IPS-18a (cell line): ENCODE measurements at regions not wholly inside any gene's neighbourhood (a gene's known extent, or its start where the extent isn't known, plus 50 kb on each side); places are given as distances from the start of the nearest gene placed in this dataset.

Source experiments
- H3K27ac ChIP-seq: one replicate; pipeline ENCODE4 v1.5.1; 2013; ENCODE audit warnings: low read length
- H3K27me3 ChIP-seq: one replicate; pipeline ENCODE4 v1.6.1; 2013; ENCODE audit warnings: mild to moderate bottlenecking, low read length; ENCODE audit not compliant: control insufficient read depth, insufficient read depth
- H3K36me3 ChIP-seq: one replicate; pipeline ENCODE4 v1.6.1; 2013; ENCODE audit warnings: low read depth, low read length; ENCODE audit not compliant: control insufficient read depth
- H3K4me1 ChIP-seq: one replicate; pipeline ENCODE4 v1.6.1; 2013; ENCODE audit warnings: low read depth, low read length; ENCODE audit not compliant: control insufficient read depth
- H3K4me3 ChIP-seq: one replicate; pipeline ENCODE4 v1.5.1; 2013; ENCODE audit warnings: low read length
- H3K9ac ChIP-seq: one replicate; pipeline ENCODE4 v1.6.1; 2013; ENCODE audit warnings: mild to moderate bottlenecking, low read length, moderate library complexity
- H3K9me3 ChIP-seq: one replicate; pipeline ENCODE4 v1.6.1; 2013; ENCODE audit warnings: low read depth, low read length; ENCODE audit not compliant: control insufficient read depth

DNA sequence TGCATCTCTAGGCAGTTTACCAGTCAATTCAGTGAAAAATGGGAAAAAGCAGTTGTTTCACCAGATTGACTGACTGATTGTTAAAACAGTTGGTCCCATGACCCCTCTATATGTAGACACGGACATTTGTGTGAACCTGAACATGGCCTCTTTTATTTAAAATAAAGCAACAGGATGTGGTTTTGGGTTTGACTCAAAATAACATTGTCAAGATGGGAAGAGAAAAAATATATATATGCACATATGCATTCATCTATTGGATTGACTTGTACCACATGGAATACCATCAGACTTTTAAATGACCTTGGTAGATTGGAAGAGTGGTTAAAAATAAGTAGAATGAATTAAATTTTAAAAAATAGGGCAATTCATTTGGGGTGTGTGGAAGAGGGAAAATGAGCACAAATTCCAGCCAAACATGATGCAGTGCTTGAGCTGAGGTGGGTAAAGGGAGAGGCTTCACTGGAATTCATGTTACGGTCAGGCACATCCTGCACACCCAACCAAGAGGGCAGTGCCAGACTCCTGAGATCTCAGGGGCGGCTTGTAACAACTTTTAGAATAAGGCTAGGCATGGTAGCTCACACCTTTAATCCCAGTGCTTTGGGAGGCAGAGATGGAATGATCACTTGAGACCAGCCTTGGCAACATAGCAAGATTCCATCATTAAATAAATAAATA lies 560.7 kb upstream of the TENM3 start:
- Histone ChIP-seq H3K4me3 (no peak overlapping the region), H3K9ac (no peak overlapping the region), H3K27me3 (no peaks in the 10 kb centered on the region), H3K9me3 (no peaks in the 10 kb centered on the region), H3K27ac (no peak overlapping the region), H3K36me3 (no peaks in the 10 kb centered on the region), H3K4me1 (peaks cover 4% of the 10 kb centered on the region)

DNA sequence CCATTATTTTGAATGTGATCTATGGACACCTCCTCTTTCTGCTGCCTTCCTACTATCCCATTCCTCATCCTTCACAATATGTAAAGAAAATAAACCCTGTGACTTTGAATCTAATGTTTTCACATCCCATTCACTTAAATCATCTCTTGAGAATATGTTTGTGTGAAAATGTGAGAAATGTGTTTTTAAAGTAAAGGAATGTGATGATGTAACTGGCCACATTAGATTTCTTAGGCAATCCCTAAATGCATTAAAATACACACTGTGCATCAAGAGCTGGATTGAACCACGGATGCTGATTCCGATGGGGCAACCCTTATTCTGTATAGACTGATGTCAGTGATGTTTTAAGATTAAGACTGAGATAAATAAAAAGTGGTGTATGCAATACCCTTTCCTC lies 558.9 kb upstream of the TENM3 start:
- Histone ChIP-seq H3K9ac (no peak overlapping the region), H3K27ac (no peak overlapping the region), H3K4me1 (peaks cover 18% of the 10 kb centered on the region), H3K4me3 (no peak overlapping the region), H3K27me3 (no peaks in the 10 kb centered on the region), H3K36me3 (no peaks in the 10 kb centered on the region), H3K9me3 (no peaks in the 10 kb centered on the region)

DNA sequence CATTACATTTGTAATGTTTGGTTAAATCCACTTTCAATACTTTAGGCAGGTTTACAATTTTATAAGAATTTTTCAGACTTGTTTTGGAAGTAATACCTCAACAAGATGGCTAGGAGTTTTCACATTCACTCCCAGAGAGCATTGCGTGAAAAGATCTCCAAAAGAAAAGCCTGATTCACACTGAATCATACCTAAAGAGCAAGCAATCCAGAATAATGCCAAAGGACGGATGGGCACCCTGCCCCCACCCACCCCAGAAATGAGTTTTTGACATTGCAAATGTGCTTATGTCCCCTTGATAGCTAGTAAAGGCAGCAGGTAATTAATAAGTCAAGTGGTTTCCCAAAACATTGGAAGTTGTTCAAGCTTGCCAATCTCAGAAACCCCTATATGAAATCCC lies 557.7 kb upstream of the TENM3 start:
- no peaks in the 10 kb centered on the region for H3K9me3 ChIP-seq
- H3K36me3 ChIP-seq: no peaks in the 10 kb centered on the region
- no peak overlapping the region for H3K4me3 ChIP-seq
- no peak overlapping the region for H3K9ac ChIP-seq
- H3K4me1 ChIP-seq: peaks cover 19% of the 10 kb centered on the region
- no peak overlapping the region for H3K27ac ChIP-seq
- no peaks in the 10 kb centered on the region for H3K27me3 ChIP-seq

DNA sequence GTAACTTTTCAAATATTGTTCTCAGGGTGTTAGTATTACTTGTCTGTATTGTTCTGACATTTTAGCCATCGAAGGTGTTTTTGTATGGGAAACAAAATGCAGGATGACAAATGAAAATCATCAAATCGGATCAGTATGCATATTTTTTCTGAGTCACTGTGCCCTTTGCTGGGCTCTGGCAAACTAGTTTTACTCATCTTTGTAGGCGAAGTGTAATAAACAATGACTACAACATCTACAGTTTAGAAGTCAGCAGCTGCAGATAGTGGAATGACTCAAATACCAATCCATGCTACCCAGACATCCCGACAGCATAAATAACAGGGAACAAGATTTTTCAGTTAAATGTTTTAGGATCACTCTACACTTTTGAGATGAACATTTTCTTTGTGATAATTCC lies 557.3 kb upstream of the TENM3 start:
- Histone ChIP-seq H3K27me3 (no peaks in the 10 kb centered on the region), H3K4me1 (peaks cover 19% of the 10 kb centered on the region), H3K27ac (no peak overlapping the region), H3K36me3 (no peaks in the 10 kb centered on the region), H3K4me3 (no peak overlapping the region), H3K9ac (no peak overlapping the region), H3K9me3 (no peaks in the 10 kb centered on the region)

DNA sequence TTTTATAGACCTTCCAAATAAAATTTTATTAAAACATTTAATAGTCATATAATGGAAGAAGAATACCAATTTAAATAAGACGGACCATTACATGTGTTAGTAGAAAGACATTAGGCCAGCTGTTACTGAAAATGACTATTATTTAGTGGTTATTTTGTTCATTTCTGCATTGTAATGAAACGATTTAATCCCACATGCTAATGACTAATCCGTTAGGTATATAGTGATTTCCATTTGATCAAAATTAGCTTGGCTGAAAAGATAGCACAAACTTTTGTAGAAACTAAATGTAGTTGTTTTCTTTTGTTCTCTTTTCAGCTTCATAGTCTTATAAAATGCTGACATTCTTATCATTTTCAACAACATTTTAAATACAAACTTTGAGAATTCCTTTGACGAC lies 556.1 kb upstream of the TENM3 start:
- peaks cover 19% of the 10 kb centered on the region for H3K4me1 ChIP-seq
- no peaks in the 10 kb centered on the region for H3K36me3 ChIP-seq
- H3K27ac ChIP-seq: no peak overlapping the region
- H3K9me3 ChIP-seq: no peaks in the 10 kb centered on the region
- H3K4me3 ChIP-seq: no peak overlapping the region
- H3K27me3 ChIP-seq: no peaks in the 10 kb centered on the region
- no peak overlapping the region for H3K9ac ChIP-seq

DNA sequence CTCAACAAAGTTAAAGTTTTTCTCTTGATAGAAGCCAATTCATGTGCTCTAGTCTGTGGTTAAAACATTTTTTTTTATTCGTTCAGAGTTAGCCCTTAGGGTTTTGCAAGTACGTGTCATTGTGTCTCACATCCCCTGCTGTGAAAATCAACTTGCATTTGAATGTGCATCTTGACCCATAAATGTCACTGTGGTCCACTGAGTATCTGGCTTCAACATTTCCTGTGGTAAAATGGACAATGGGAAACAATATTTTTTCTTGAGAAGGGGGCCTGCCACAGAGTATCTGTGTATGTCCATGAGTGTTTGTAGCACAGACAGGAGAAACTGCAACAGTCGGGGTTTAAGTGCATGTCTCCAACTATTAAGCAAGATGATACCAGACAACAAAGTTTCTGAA lies 554.8 kb upstream of the TENM3 start:
- no peaks in the 10 kb centered on the region for H3K27me3 ChIP-seq
- H3K9ac ChIP-seq: no peak overlapping the region
- H3K4me3 ChIP-seq: no peak overlapping the region
- no peaks in the 10 kb centered on the region for H3K36me3 ChIP-seq
- no peaks in the 10 kb centered on the region for H3K9me3 ChIP-seq
- H3K27ac ChIP-seq: no peak overlapping the region
- H3K4me1 ChIP-seq: peaks cover 19% of the 10 kb centered on the region

DNA sequence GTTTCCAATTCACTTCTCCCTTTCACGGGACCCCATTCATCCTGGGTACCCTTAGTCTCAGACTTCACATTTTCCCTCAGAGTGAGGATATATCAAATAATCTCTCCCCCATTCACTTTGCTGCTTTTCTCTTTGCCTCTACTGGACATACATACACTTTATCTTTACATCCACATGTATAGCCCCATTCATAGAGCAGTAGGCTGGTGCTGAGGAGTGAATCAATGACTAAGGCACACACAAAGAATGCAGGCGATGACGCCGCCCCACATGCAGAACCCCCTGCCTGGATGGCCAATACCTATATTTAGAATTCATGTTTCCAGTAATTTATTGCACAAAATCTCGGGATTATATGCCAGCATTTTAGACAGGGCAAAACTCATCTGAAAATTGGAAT lies 554.3 kb upstream of the TENM3 start:
- no peaks in the 10 kb centered on the region for H3K36me3 ChIP-seq
- H3K9me3 ChIP-seq: no peaks in the 10 kb centered on the region
- peaks cover 19% of the 10 kb centered on the region for H3K4me1 ChIP-seq
- H3K4me3 ChIP-seq: no peak overlapping the region
- H3K9ac ChIP-seq: no peak overlapping the region
- no peaks in the 10 kb centered on the region for H3K27me3 ChIP-seq
- H3K27ac ChIP-seq: no peak overlapping the region

DNA sequence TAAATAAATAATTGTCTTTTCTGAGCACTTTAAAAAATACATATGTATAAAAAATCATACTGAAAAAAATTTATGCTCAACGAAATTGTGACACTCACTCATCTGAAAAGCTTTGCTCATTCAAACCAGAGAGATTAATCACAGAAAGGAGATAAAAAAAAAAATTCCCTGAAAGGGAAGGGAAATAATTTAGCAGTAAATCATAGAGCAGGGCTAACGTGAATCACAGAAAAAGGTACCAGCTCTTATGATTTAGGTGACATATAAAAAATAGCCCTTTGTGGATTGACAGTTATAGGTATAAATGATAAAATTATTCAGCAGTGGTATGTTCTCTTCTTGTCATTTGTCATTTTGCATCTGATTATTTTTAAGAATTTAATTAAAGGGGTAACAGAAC lies 552.7 kb upstream of the TENM3 start:
- peaks cover 19% of the 10 kb centered on the region for H3K4me1 ChIP-seq
- H3K4me3 ChIP-seq: no peak overlapping the region
- H3K9me3 ChIP-seq: no peaks in the 10 kb centered on the region
- no peak overlapping the region for H3K27ac ChIP-seq
- H3K36me3 ChIP-seq: no peaks in the 10 kb centered on the region
- H3K9ac ChIP-seq: no peak overlapping the region
- no peaks in the 10 kb centered on the region for H3K27me3 ChIP-seq

DNA sequence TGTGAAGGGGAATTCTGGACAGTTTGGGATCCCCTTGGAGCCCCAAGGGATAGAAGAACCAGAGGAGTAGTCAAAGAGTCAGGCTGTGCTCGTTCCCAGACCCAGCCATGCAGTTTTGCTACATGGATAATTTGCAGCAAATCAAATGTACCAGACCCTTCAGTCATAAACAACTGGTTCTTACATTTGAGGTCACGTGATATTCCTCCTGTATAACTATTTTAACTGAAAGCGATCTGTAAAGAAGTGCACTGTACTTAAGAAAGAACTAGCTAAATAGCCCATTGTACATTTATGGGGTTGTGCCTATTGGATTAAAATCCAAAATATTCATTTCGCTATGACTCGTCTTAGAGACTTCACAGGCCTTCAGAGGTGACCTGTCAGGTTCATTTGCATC lies 550.2 kb upstream of the TENM3 start:
- Histone ChIP-seq H3K27ac (no peak overlapping the region), H3K27me3 (no peaks in the 10 kb centered on the region), H3K9me3 (no peaks in the 10 kb centered on the region), H3K36me3 (no peaks in the 10 kb centered on the region), H3K4me3 (no peak overlapping the region), H3K9ac (no peak overlapping the region), H3K4me1 (peaks cover 10% of the 10 kb centered on the region)

DNA sequence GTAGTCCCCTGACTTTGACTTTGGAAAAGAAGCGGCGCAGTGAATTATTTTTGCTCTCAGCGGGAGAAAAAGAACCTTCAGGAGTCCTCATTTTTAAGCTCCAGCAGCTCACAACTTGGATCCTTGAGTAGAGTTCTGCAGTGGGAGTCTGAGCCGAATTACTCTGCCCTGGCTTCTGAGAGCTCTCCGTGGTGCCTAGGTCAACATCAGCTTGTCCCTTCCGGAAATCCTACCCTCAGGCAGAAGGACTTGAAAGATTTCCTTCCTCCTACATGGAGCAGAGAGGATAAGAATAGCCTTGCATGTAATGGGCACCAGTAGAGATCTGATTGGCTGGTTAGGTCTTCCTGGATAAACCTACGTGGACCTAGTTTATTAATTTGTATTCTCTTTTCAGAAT lies 549.7 kb upstream of the TENM3 start:
- Histone ChIP-seq H3K4me1 (peaks cover 5% of the 10 kb centered on the region), H3K9me3 (no peaks in the 10 kb centered on the region), H3K36me3 (no peaks in the 10 kb centered on the region), H3K9ac (no peak overlapping the region), H3K27me3 (no peaks in the 10 kb centered on the region), H3K27ac (no peak overlapping the region), H3K4me3 (no peak overlapping the region)

DNA sequence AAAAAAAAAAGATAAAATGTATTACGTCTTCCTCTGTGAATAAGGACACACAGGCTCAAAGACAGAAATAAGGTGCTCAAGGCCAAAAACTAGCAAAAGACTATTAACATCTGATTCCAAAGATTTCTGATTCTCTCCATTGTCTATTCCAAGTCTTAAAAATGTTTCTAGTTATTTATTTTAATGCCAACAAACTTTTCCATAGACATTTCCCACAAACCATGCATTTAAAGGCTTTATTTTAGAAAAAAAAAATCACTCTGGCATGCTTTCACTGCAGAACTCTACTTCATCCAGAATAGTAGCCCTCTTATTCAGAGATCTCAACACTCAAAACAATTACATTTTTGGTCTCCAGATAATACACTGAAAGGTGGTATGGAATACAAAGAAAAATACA lies 545.0 kb upstream of the TENM3 start:
- H3K4me1 ChIP-seq: no peaks in the 10 kb centered on the region
- no peak overlapping the region for H3K9ac ChIP-seq
- H3K9me3 ChIP-seq: no peaks in the 10 kb centered on the region
- no peak overlapping the region for H3K27ac ChIP-seq
- H3K4me3 ChIP-seq: no peak overlapping the region
- no peaks in the 10 kb centered on the region for H3K36me3 ChIP-seq
- H3K27me3 ChIP-seq: no peaks in the 10 kb centered on the region

DNA sequence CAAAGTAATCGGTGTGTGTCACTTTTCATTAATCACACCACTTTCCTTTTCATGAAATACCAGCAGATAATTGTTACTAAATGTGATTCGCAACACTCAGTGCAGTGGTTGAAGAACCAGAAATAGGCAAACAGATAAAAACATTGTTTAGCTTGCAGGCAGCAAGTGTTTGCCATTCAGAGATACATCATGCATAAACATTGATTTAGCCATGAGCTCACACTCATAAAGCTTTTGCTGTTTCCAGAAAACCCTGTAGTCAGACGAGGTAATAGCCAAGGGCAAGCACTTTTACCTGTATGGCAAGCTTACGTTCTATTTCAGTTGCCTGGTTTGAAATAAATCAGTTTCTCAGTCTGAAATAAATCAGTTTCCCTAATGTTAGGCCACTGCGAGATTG lies 542.0 kb upstream of the TENM3 start:
- H3K4me1 ChIP-seq: no peaks in the 10 kb centered on the region
- no peak overlapping the region for H3K9ac ChIP-seq
- H3K36me3 ChIP-seq: no peaks in the 10 kb centered on the region
- H3K4me3 ChIP-seq: no peak overlapping the region
- no peaks in the 10 kb centered on the region for H3K27me3 ChIP-seq
- H3K27ac ChIP-seq: no peak overlapping the region
- H3K9me3 ChIP-seq: no peaks in the 10 kb centered on the region
